HCT116 (cell line): ENCODE measurements at regions not wholly inside any gene's neighbourhood (a gene's known extent, or its start where the extent isn't known, plus 50 kb on each side); places are given as distances from the start of the nearest gene placed in this dataset.

ENCODE experiments used
- ATAC-seq: fragments of 200-7000 bp; cut with Tn5 transposase; 2 replicates; pipeline ENCODE4 v1.9.1; 2020; ENCODE audit warnings: mild to moderate bottlenecking, moderate library complexity
- BruUV-seq: library from RNA; stranded (reverse); fragments of 400-500 nt; replicated peaks from 2 replicates; lab custom pipeline; 2021; lab: Mats Ljungman, UMichigan
- CTCF ChIA-PET: fragments of 300-600 bp; sonication (Branson Sonifier 250); formaldehyde crosslinking; loops from one replicate; lab custom pipeline; 2021; ENCODE audit warnings: antibody characterized with exemption; lab: Charles Lee
- POLR2A ChIA-PET: fragments of 300-600, 350-600 bp; sonication (Branson Sonifier 250); formaldehyde crosslinking; loops from one replicate; lab custom pipeline; 2021; ENCODE audit warnings: antibody characterized with exemption; lab: Charles Lee
- RAD21 ChIA-PET, 2 experiments: fragments of 300-600 bp; sonication (Branson Sonifier 250); formaldehyde crosslinking; loops; one replicate each; lab custom pipeline; 2023; ENCODE audit warnings: low total read pairs in 2 of 2; ENCODE audit not compliant: uncharacterized antibody in 2 of 2, unreplicated experiment in 2 of 2, low non-redundant PET in 1 of 2; lab: Charles Lee
- DNase-seq: peaks from one replicate; pipeline ENCODE4 v3.0.0-alpha.2; 2010; ENCODE audit warnings: low read depth, low spot score
- H2AFZ ChIP-seq: fragments of 200-600 bp; shearing (Covaris generic), sonication (generic); 2 replicates; pipeline ENCODE4 v1.6.1; 2017; ENCODE audit warnings: low read depth, mixed run types, mixed read lengths, antibody characterized with exemption, low read length; ENCODE audit not compliant: poor library complexity, severe bottlenecking
- H3K27ac ChIP-seq: 2 replicates; pipeline ENCODE4 v1.5.1; 2012; ENCODE audit warnings: low read depth, low read length
- H3K27me3 ChIP-seq: fragments of 200-600 bp; sonication (generic); 2 replicates; pipeline ENCODE4 v1.6.1; 2016; ENCODE audit warnings: mixed run types, low read length, mixed read lengths; ENCODE audit not compliant: insufficient read depth
- H3K36me3 ChIP-seq, 2 experiments: fragments of 200-500 bp in 1 of 2; fragments of 200-600 bp in 1 of 2; sonication (Bioruptor generic) in 1 of 2; sonication (generic) in 1 of 2; 2 replicates each; pipeline versions ENCODE4 v1.5.1 to v1.6.1; 2014 to 2016; ENCODE audit warnings: low read length in 2 of 2, inconsistent platforms in 1 of 2, mixed read lengths in 1 of 2, mixed run types in 1 of 2; ENCODE audit not compliant: insufficient read depth in 2 of 2, control insufficient read depth in 1 of 2
- H3K4me1 ChIP-seq, 2 experiments: fragments of 200-600 bp in 1 of 2; sonication (generic) in 1 of 2; 2 replicates each; pipeline versions ENCODE4 v1.5.1 to v1.6.1; 2012 to 2017; ENCODE audit warnings: low read length in 2 of 2, inconsistent platforms in 1 of 2, mild to moderate bottlenecking in 1 of 2, mixed read lengths in 1 of 2, mixed run types in 1 of 2, moderate library complexity in 1 of 2; ENCODE audit not compliant: insufficient read depth in 2 of 2, control insufficient read depth in 1 of 2
- H3K4me2 ChIP-seq: fragments of 200-600 bp; sonication (generic); 2 replicates; pipeline ENCODE4 v1.6.1; 2017; ENCODE audit warnings: mixed run types, low read length, mixed read lengths
- H3K4me3 ChIP-seq, 2 experiments: fragments of 200-600 bp in 1 of 2; sonication (generic) in 1 of 2; replicated peaks in 1 of 2; 2 replicates each; pipeline ENCODE4 v1.5.1; 2011 to 2016; ENCODE audit warnings: low read length in 2 of 2, control low read depth in 1 of 2, low read depth in 1 of 2, mild to moderate bottlenecking in 1 of 2, mixed read lengths in 1 of 2, mixed run types in 1 of 2
- H3K79me2 ChIP-seq: fragments of 200-600 bp; sonication (generic); 2 replicates; pipeline ENCODE4 v1.6.1; 2017; ENCODE audit warnings: mild to moderate bottlenecking, mixed run types, low read length, moderate library complexity, mixed read lengths; ENCODE audit not compliant: insufficient read depth
- H3K9ac ChIP-seq: fragments of 200-600 bp; sonication (generic); 2 replicates; pipeline ENCODE4 v1.6.1; 2016; ENCODE audit warnings: low read length, mixed read lengths
- H3K9me2 ChIP-seq: fragments of 200-600 bp; sonication (generic), shearing (Covaris generic); 2 replicates; pipeline ENCODE4 v1.6.1; 2017; ENCODE audit warnings: mixed run types, mild to moderate bottlenecking, moderate library complexity; ENCODE audit not compliant: insufficient read depth
- H3K9me3 ChIP-seq, 2 experiments: fragments of 200-500 bp in 1 of 2; fragments of 200-600 bp in 1 of 2; sonication (Bioruptor generic) in 1 of 2; sonication (generic) in 1 of 2; 2 replicates each; pipeline ENCODE4 v1.6.1; 2014 to 2017; ENCODE audit warnings: low read length in 2 of 2, mixed read lengths in 2 of 2, inconsistent platforms in 1 of 2, low read depth in 1 of 2, mild to moderate bottlenecking in 1 of 2, mixed run types in 1 of 2, moderate library complexity in 1 of 2; ENCODE audit not compliant: control insufficient read depth in 1 of 2, insufficient read depth in 1 of 2
- H4K20me1 ChIP-seq: fragments of 200-600 bp; sonication (generic), shearing (Covaris generic); 2 replicates; pipeline ENCODE4 v1.6.1; 2017; ENCODE audit warnings: mixed run types, mild to moderate bottlenecking, moderate library complexity; ENCODE audit not compliant: insufficient read depth
- CBX3 ChIP-seq: IDR thresholded peaks from 2 replicates; pipeline ENCODE4 v1.6.1; 2012; ENCODE audit warnings: low read depth
- ELF1 ChIP-seq: IDR thresholded peaks from 2 replicates; pipeline ENCODE4 v1.6.1; 2012; ENCODE audit warnings: low read depth, borderline replicate concordance
- EZH2 ChIP-seq: fragments of 200-600 bp; sonication (generic); IDR thresholded peaks from 2 replicates; pipeline ENCODE4 v1.6.1; 2017; ENCODE audit warnings: antibody characterized with exemption, mixed run types
- EZH2phosphoT487 ChIP-seq: fragments of 200-600 bp; IDR thresholded peaks from 2 replicates; pipeline ENCODE4 v1.6.1; 2018; ENCODE audit warnings: antibody characterized with exemption, borderline replicate concordance
- JUND ChIP-seq: IDR thresholded peaks from 2 replicates; pipeline ENCODE4 v1.6.1; 2012
- MAX ChIP-seq: IDR thresholded peaks from 2 replicates; pipeline ENCODE4 v1.6.1; 2012
- POLR2A ChIP-seq: IDR thresholded peaks from 2 replicates; pipeline ENCODE4 v1.7.0; 2011; ENCODE audit warnings: borderline replicate concordance; ENCODE audit not compliant: insufficient read depth, insufficient read length; ENCODE audit errors: extremely low read depth
- REST ChIP-seq: IDR thresholded peaks from 2 replicates; pipeline ENCODE4 v1.6.1; 2012; ENCODE audit warnings: low read depth
- SIN3A ChIP-seq: IDR thresholded peaks from 2 replicates; pipeline ENCODE4 v1.6.1; 2012; ENCODE audit warnings: low read depth
- SRF ChIP-seq: IDR thresholded peaks from 2 replicates; pipeline ENCODE4 v1.6.1; 2012; ENCODE audit warnings: low read depth
- ZFX ChIP-seq: fragments of 450-650 bp; IDR thresholded peaks from 2 replicates; pipeline ENCODE4 v1.6.1; 2017
- ZNF274 ChIP-seq: fragments of 200-500 bp; sonication (Bioruptor generic); IDR thresholded peaks from 2 replicates; pipeline ENCODE4 v1.6.1; 2014; ENCODE audit warnings: mild to moderate bottlenecking, low read depth, low read length, inconsistent platforms
- intact Hi-C: fragments of 100-400 bp; cut with micrococcal nuclease; formaldehyde crosslinking; loops from 2 replicates; pipeline ENCODE4 v1.10.0; 2022

- no peaks in the 10 kb centered on the region for H3K9me2 ChIP-seq
- H3K4me1 ChIP-seq: no peaks in the 10 kb centered on the region
- ChIA-PET POLR2A (no interaction called here), RAD21 (no interaction called here), CTCF (interaction anchor here (1.4 kb wide), 1 partner anchor 41 kb away, joined by 3 read pairs; no protein-coding TSS in a partner anchor)
- no peaks in the 10 kb centered on the region for H4K20me1 ChIP-seq
- TF ChIP-seq EZH2phosphoT487: no peak
- no peak for TF ChIP-seq SRF
- no peak for TF ChIP-seq ZNF274
- no peak for TF ChIP-seq CBX3
- TF ChIP-seq REST: no peak
- TF ChIP-seq MAX: no peak
- TF ChIP-seq POLR2A: no peak
- TF ChIP-seq EZH2: no peak
- TF ChIP-seq SIN3A: no peak
- TF ChIP-seq JUND: no peak
- TF ChIP-seq ZFX: no peak
- no peak for TF ChIP-seq ELF1
- no peak overlapping the region for H2AFZ ChIP-seq
- DNase-seq: no peak
- H3K4me2 ChIP-seq: no peak overlapping the region
- BruUV-seq: no TSS peak
- no peak overlapping the region for H3K4me3 ChIP-seq
- intact Hi-C loops: no loop called here
- H3K79me2 ChIP-seq: no peaks in the 10 kb centered on the region
- H3K36me3 ChIP-seq: no peaks in the 10 kb centered on the region
- H3K27me3 ChIP-seq: no peaks in the 10 kb centered on the region
- no peak for ATAC-seq
- no peak overlapping the region for H3K9ac ChIP-seq
- H3K27ac ChIP-seq: no peak overlapping the region
- no peaks in the 10 kb centered on the region for H3K9me3 ChIP-seq
Measured at GRCh38 chr11:86152901-86153300, 84.0 kb upstream of the PICALM start.
